SK-N-SH treated with all-trans-retinoic acid at 6 μM for 48 hours (cell line): ENCODE measurements at regions not wholly inside any gene's neighbourhood (a gene's known extent, or its start where the extent isn't known, plus 50 kb on each side); places are given as distances from the start of the nearest gene placed in this dataset.

Experiments
- ARNTL ChIP-seq: fragments of 450-650 bp; formaldehyde crosslinking; IDR thresholded peaks from 2 replicates; pipeline ENCODE4 v1.5.0; 2020; ENCODE audit warnings: low read depth, mild to moderate bottlenecking, moderate library complexity, borderline replicate concordance
- BACH2 ChIP-seq: fragments of 250-450 bp; sonication (Bioruptor Pico); IDR thresholded peaks from 2 replicates; pipeline ENCODE4 v1.9.0; 2021; ENCODE audit warnings: mild to moderate bottlenecking, borderline replicate concordance
- ESRRG ChIP-seq: fragments of 250-450 bp; sonication (Bioruptor Pico); IDR thresholded peaks from 2 replicates; pipeline ENCODE4 v1.6.1; 2021; ENCODE audit warnings: mild to moderate bottlenecking
- GLIS3 ChIP-seq: fragments of 250-450 bp; sonication (Bioruptor Pico); IDR thresholded peaks from 2 replicates; pipeline ENCODE4 v1.5.0; 2020; ENCODE audit warnings: mild to moderate bottlenecking, moderate library complexity
- ISL1 ChIP-seq: fragments of 250-450 bp; sonication (Bioruptor Pico); IDR thresholded peaks from 2 replicates; pipeline ENCODE4 v2.1.2; 2022; ENCODE audit warnings: mild to moderate bottlenecking, moderate library complexity
- PATZ1 ChIP-seq: fragments of 250-450 bp; sonication (Bioruptor Pico); IDR thresholded peaks from 2 replicates; pipeline ENCODE4 v1.8.0; 2020; ENCODE audit warnings: mild to moderate bottlenecking, moderate library complexity, borderline replicate concordance
- POU6F1 ChIP-seq: fragments of 250-450 bp; sonication (Bioruptor Pico); IDR thresholded peaks from 2 replicates; pipeline ENCODE4 v1.8.0; 2021; ENCODE audit warnings: low read depth, mild to moderate bottlenecking, moderate library complexity, borderline replicate concordance
- SNAI2 ChIP-seq: fragments of 250-450 bp; sonication (Bioruptor Pico); IDR thresholded peaks from 2 replicates; pipeline ENCODE4 v1.5.0; 2020; ENCODE audit warnings: mild to moderate bottlenecking, moderate library complexity
- TCF4 ChIP-seq: fragments of 250-450 bp; sonication (Bioruptor Pico); IDR thresholded peaks from 2 replicates; pipeline ENCODE4 v1.8.0; 2021; ENCODE audit warnings: mild to moderate bottlenecking, moderate library complexity, borderline replicate concordance
- TSHZ2 ChIP-seq: fragments of 250-450 bp; sonication (Bioruptor Pico); IDR thresholded peaks from 2 replicates; pipeline ENCODE4 v1.5.0; 2020; ENCODE audit warnings: mild to moderate bottlenecking, moderate library complexity
- ZFP30 ChIP-seq: fragments of 450-650 bp; formaldehyde crosslinking; IDR thresholded peaks from 2 replicates; pipeline ENCODE4 v1.5.0; 2022; ENCODE audit warnings: mild to moderate bottlenecking, moderate library complexity
- ZNF565 ChIP-seq: fragments of 450-650 bp; formaldehyde crosslinking; conservative IDR thresholded peaks from 2 replicates; pipeline ENCODE4 v1.5.0; 2020; ENCODE audit warnings: low read depth, mild to moderate bottlenecking, moderate library complexity

- no peak for TF ChIP-seq TSHZ2 (CRISPR knock-in tag)
- no peak for TF ChIP-seq ISL1 (CRISPR knock-in tag)
- no peak for TF ChIP-seq ARNTL (CRISPR knock-in tag)
- no peak for TF ChIP-seq TCF4 (CRISPR knock-in tag)
- TF ChIP-seq BACH2 (CRISPR knock-in tag): no peak
- TF ChIP-seq ZNF565 (CRISPR knock-in tag): no peak
- no peak for TF ChIP-seq SNAI2 (CRISPR knock-in tag)
- no peak for TF ChIP-seq GLIS3 (CRISPR knock-in tag)
- no peak for TF ChIP-seq POU6F1
- TF ChIP-seq ESRRG: no peak
- TF ChIP-seq PATZ1 (CRISPR knock-in tag): no peak
- TF ChIP-seq ZFP30 (CRISPR knock-in tag): no peak
Observed at GRCh38 chr3:124097362-124098131, 105.6 kb upstream of the ROPN1 start.
